ENCODE measurements at regions not wholly inside any gene's neighbourhood (a gene's known extent, or its start where the extent isn't known, plus 50 kb on each side); places are given as distances from the start of the nearest gene placed in this dataset.

GRCh38 chr6:155771822-155772221, 316.2 kb upstream of the NOX3 start:
- TF ChIP-seq CTCF (conservative IDR thresholded peaks at IDR 0.05; ENCODE audit: low read depth in 2 of 2) (no peak), NANOG (IDR thresholded peaks at IDR 0.05; ENCODE audit: borderline replicate concordance) (no peak), POLR2AphosphoS5 (IDR thresholded peaks at IDR 0.05; ENCODE audit: low read depth) (no peak), EZH2 (IDR thresholded peaks at IDR 0.05; ENCODE audit: low read depth, unreplicated experiment) (no peak), CREB1 (CRISPR knock-in tag; IDR thresholded peaks at IDR 0.05; ENCODE audit: low read depth) (no peak), EZH2phosphoT487 (IDR thresholded peaks at IDR 0.05; ENCODE audit: unreplicated experiment) (no peak)
- TF ChIP-seq, protein P1, sequence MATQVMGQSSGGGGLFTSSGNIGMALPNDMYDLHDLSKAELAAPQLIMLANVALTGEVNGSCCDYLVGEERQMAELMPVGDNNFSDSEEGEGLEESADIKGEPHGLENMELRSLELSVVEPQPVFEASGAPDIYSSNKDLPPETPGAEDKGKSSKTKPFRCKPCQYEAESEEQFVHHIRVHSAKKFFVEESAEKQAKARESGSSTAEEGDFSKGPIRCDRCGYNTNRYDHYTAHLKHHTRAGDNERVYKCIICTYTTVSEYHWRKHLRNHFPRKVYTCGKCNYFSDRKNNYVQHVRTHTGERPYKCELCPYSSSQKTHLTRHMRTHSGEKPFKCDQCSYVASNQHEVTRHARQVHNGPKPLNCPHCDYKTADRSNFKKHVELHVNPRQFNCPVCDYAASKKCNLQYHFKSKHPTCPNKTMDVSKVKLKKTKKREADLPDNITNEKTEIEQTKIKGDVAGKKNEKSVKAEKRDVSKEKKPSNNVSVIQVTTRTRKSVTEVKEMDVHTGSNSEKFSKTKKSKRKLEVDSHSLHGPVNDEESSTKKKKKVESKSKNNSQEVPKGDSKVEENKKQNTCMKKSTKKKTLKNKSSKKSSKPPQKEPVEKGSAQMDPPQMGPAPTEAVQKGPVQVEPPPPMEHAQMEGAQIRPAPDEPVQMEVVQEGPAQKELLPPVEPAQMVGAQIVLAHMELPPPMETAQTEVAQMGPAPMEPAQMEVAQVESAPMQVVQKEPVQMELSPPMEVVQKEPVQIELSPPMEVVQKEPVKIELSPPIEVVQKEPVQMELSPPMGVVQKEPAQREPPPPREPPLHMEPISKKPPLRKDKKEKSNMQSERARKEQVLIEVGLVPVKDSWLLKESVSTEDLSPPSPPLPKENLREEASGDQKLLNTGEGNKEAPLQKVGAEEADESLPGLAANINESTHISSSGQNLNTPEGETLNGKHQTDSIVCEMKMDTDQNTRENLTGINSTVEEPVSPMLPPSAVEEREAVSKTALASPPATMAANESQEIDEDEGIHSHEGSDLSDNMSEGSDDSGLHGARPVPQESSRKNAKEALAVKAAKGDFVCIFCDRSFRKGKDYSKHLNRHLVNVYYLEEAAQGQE (IDR thresholded peaks at IDR 0.05; ENCODE audit: unreplicated experiment) = no peak

All from GM23338 (cell line).